Stimulated activated CD4-positive, alpha-beta T cell treated with anti-CD3 and anti-CD28 coated beads, Interleukin-4, amount 100 ng/mL, for 1 hour (primary cell): ENCODE measurements at regions not wholly inside any gene's neighbourhood (a gene's known extent, or its start where the extent isn't known, plus 50 kb on each side); places are given as distances from the start of the nearest gene placed in this dataset.
"Not testable (repeated sequence)": the region's sequence is repeated elsewhere in the genome, so short reads cannot be mapped to it uniquely, and the experiment has no call there.

Source experiments
- DNase-seq: peaks from one replicate; pipeline ENCODE4 v3.0.0-alpha.2; 2020

GRCh38 chr4:54409270-54409817 lies 180.3 kb downstream of the PDGFRA start:
- not testable (repeated sequence) for DNase-seq

GRCh38 chr4:54414545-54414944 lies 185.5 kb downstream of the PDGFRA start:
- DNase-seq, result no peak

GRCh38 chr4:54417476-54417875 lies 188.4 kb downstream of the PDGFRA start:
- no peak for DNase-seq

- DNase-seq, result no peak
Observed at GRCh38 chr4:54418468-54418867, 189.4 kb downstream of the PDGFRA start.

GRCh38 chr4:54423066-54423465 lies 194.0 kb downstream of the PDGFRA start:
- no peak for DNase-seq

- DNase-seq, result no peak
Observed at GRCh38 chr4:54427826-54428225, 198.7 kb downstream of the PDGFRA start.

GRCh38 chr4:54428940-54429339 lies 199.8 kb downstream of the PDGFRA start:
- DNase-seq, result no peak

GRCh38 chr4:54433686-54434085 lies 204.6 kb downstream of the PDGFRA start:
- DNase-seq, result no peak

- DNase-seq, result no peak
Observed at GRCh38 chr4:54439831-54440243, 210.7 kb downstream of the PDGFRA start.

- no peak for DNase-seq
Observed at GRCh38 chr4:54440394-54441136, 211.5 kb downstream of the PDGFRA start.

- no peak for DNase-seq
Observed at GRCh38 chr4:54445866-54446265, 211.9 kb upstream of the KIT start.

- DNase-seq, result no peak
Observed at GRCh38 chr4:54446581-54446980, 211.2 kb upstream of the KIT start.

GRCh38 chr4:54447304-54447703 lies 210.5 kb upstream of the KIT start:
- no peak for DNase-seq

GRCh38 chr4:54449999-54450398 lies 207.8 kb upstream of the KIT start:
- no peak for DNase-seq

GRCh38 chr4:54466960-54467359 lies 190.8 kb upstream of the KIT start:
- DNase-seq, result not testable (repeated sequence)

GRCh38 chr4:54473077-54473545 lies 184.6 kb upstream of the KIT start:
- no peak for DNase-seq

GRCh38 chr4:54473798-54474197 lies 184.0 kb upstream of the KIT start:
- no peak for DNase-seq

GRCh38 chr4:54475546-54475945 lies 182.2 kb upstream of the KIT start:
- no peak for DNase-seq

GRCh38 chr4:54482529-54483200 lies 175.1 kb upstream of the KIT start:
- DNase-seq, result no peak

GRCh38 chr4:54484383-54484782 lies 173.4 kb upstream of the KIT start:
- DNase-seq, result no peak

- no peak for DNase-seq
Observed at GRCh38 chr4:54487491-54487890, 170.3 kb upstream of the KIT start.

- no peak for DNase-seq
Observed at GRCh38 chr4:54493862-54494261, 163.9 kb upstream of the KIT start.

- no peak for DNase-seq
Observed at GRCh38 chr4:54495091-54495490, 162.7 kb upstream of the KIT start.

GRCh38 chr4:54495641-54496040 lies 162.1 kb upstream of the KIT start:
- no peak for DNase-seq
